KMS-11 (cell line): ENCODE measurements at regions not wholly inside any gene's neighbourhood (a gene's known extent, or its start where the extent isn't known, plus 50 kb on each side); places are given as distances from the start of the nearest gene placed in this dataset.

ENCODE experiments used
- H2AFZ ChIP-seq: fragments of 200-600 bp; sonication (generic); 2 replicates; pipeline ENCODE4 v1.6.1; 2016; ENCODE audit warnings: antibody characterized with exemption, mixed run types, low read depth
- H3K27ac ChIP-seq: fragments of 200-600 bp; sonication (generic); 2 replicates; pipeline ENCODE4 v1.6.1; 2016; ENCODE audit warnings: mild to moderate bottlenecking, mixed run types
- H3K27me3 ChIP-seq: fragments of 200-600 bp; sonication (generic); 2 replicates; pipeline ENCODE4 v1.6.1; 2017; ENCODE audit warnings: mild to moderate bottlenecking, low read depth, mixed run types, moderate library complexity; ENCODE audit not compliant: insufficient read depth
- H3K36me3 ChIP-seq: fragments of 200-600 bp; sonication (generic); 2 replicates; pipeline ENCODE4 v1.6.1; 2017; ENCODE audit warnings: mild to moderate bottlenecking, mixed run types; ENCODE audit not compliant: insufficient read depth
- H3K4me1 ChIP-seq: fragments of 200-600 bp; sonication (generic); 2 replicates; pipeline ENCODE4 v1.6.1; 2016; ENCODE audit warnings: mild to moderate bottlenecking, low read depth, mixed run types; ENCODE audit not compliant: poor library complexity, severe bottlenecking
- H3K4me2 ChIP-seq: fragments of 200-600 bp; sonication (generic); 2 replicates; pipeline ENCODE4 v1.7.0; 2016; ENCODE audit warnings: mild to moderate bottlenecking, mixed run types
- H3K4me3 ChIP-seq: fragments of 200-600 bp; sonication (generic); IDR thresholded peaks from 2 replicates; pipeline ENCODE4 v1.6.1; 2017; ENCODE audit warnings: low read depth, low read length, mixed read lengths; ENCODE audit not compliant: insufficient read depth
- H3K79me2 ChIP-seq: fragments of 200-600 bp; sonication (generic); 2 replicates; pipeline ENCODE4 v1.6.1; 2016; ENCODE audit warnings: low read depth, mixed run types; ENCODE audit not compliant: insufficient read depth
- H3K9ac ChIP-seq: fragments of 200-600 bp; sonication (generic); 2 replicates; pipeline ENCODE4 v1.6.1; 2016; ENCODE audit warnings: mild to moderate bottlenecking, mixed run types
- H4K20me1 ChIP-seq: fragments of 200-600 bp; sonication (generic); 2 replicates; pipeline ENCODE4 v1.6.1; 2016; ENCODE audit warnings: mild to moderate bottlenecking, mixed run types; ENCODE audit not compliant: insufficient read depth
- CTCF ChIP-seq: fragments of 200-600 bp; sonication (generic); conservative IDR thresholded peaks from 2 replicates; pipeline ENCODE4 v1.6.1; 2017; ENCODE audit warnings: low read depth, mild to moderate bottlenecking, antibody characterized with exemption, low read length, moderate library complexity, mixed read lengths

- Histone ChIP-seq H3K27me3 (no peaks in the 10 kb centered on the region), H2AFZ (no peak overlapping the region), H3K4me1 (no peaks in the 10 kb centered on the region), H3K79me2 (no peaks in the 10 kb centered on the region), H3K4me3 (no peak overlapping the region), H3K4me2 (no peak overlapping the region), H3K9ac (no peak overlapping the region), H4K20me1 (no peaks in the 10 kb centered on the region), H3K27ac (no peak overlapping the region), H3K36me3 (no peaks in the 10 kb centered on the region)
- no peak for TF ChIP-seq CTCF
Observed at GRCh38 chr5:67648201-67648671, 451.6 kb upstream of the CD180 start.

- no peak for TF ChIP-seq CTCF
- H2AFZ ChIP-seq, result no peak overlapping the region
- H3K9ac ChIP-seq, result no peak overlapping the region
Observed at GRCh38 chr5:67647772-67648171, 451.2 kb upstream of the CD180 start.

GRCh38 chr5:67644221-67644920, 447.8 kb upstream of the CD180 start:
- Histone ChIP-seq H3K4me2 (no peak overlapping the region), H3K79me2 (no peaks in the 10 kb centered on the region), H3K4me1 (peaks cover 13% of the 10 kb centered on the region), H4K20me1 (no peaks in the 10 kb centered on the region), H2AFZ (no peak overlapping the region), H3K27me3 (no peaks in the 10 kb centered on the region), H3K9ac (no peak overlapping the region), H3K27ac (no peak overlapping the region), H3K4me3 (no peak overlapping the region), H3K36me3 (no peaks in the 10 kb centered on the region)
- TF ChIP-seq CTCF, result no peak

More at GRCh38 chr5:67647772-67648171, 451.2 kb upstream of the CD180 start:
- Histone ChIP-seq H3K27me3 (no peaks in the 10 kb centered on the region), H4K20me1 (no peaks in the 10 kb centered on the region), H3K27ac (no peak overlapping the region), H3K36me3 (no peaks in the 10 kb centered on the region), H3K4me2 (no peak overlapping the region), H3K4me3 (no peak overlapping the region), H3K79me2 (no peaks in the 10 kb centered on the region), H3K4me1 (no peaks in the 10 kb centered on the region)

- Histone ChIP-seq H3K4me2 (no peak overlapping the region), H3K4me1 (peaks cover 17% of the 10 kb centered on the region), H3K36me3 (no peaks in the 10 kb centered on the region), H3K4me3 (no peak overlapping the region), H3K79me2 (no peaks in the 10 kb centered on the region), H3K27ac (no peak overlapping the region), H2AFZ (no peak overlapping the region), H4K20me1 (no peaks in the 10 kb centered on the region), H3K9ac (no peak overlapping the region), H3K27me3 (no peaks in the 10 kb centered on the region)
- TF ChIP-seq CTCF, result no peak
Observed at GRCh38 chr5:67643536-67643935, 446.9 kb upstream of the CD180 start.
